HG03060 (cell line): ENCODE measurements at regions not wholly inside any gene's neighbourhood (a gene's known extent, or its start where the extent isn't known, plus 50 kb on each side); places are given as distances from the start of the nearest gene placed in this dataset.

ENCODE experiments used
- ATAC-seq: cut with Tn5 transposase; IDR thresholded peaks from one replicate; pipeline ENCODE4 v1.9.1; 2021; ENCODE audit warnings: low read depth, moderate number of reproducible peaks; ENCODE audit not compliant: unreplicated experiment

- no peak for ATAC-seq
Measured at GRCh38 chr2:56693501-56693900, 509.7 kb downstream of the CCDC85A start.

- no peak for ATAC-seq
Measured at GRCh38 chr2:56703001-56703400, 519.2 kb downstream of the CCDC85A start.

GRCh38 chr2:56705713-56706112 is 521.9 kb downstream of the CCDC85A start:
- no peak for ATAC-seq

DNA sequence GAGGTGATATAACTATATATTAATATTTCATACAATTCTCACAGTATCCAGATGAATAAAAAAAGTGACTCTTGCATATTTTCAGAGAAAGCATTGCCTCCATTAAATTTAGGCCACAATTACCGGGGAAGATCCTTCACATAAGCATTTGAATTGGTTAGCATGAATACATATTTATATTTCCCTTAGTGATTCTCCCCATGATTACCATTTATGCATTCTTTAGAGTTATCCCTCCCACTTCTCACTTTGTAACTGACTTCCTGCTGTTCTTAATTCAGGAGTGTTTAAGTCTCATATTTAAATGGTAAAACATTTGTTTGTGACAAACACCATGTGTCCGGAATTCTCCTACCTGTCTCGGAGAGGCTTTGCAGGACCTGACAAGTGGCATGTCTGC is 523.4 kb downstream of the CCDC85A start:
- no peak for ATAC-seq

DNA sequence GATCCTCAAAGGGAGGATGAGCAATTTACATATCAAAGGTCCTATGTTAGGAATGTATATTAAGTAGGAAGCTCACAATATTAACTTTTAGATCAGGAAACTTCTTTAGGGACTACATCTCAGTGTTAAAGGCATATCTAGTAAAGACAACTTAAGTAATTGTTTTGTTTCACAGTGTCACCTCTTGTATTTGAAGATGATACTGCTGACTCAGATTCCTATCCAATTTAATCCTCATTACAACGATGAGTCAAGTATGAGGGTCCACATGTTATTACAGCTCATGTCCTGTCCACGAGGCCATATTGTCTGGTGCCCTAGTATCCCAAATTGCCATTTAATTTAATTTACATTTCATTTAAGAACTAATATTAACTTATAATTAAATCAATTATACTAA is 523.9 kb downstream of the CCDC85A start:
- no peak for ATAC-seq

DNA sequence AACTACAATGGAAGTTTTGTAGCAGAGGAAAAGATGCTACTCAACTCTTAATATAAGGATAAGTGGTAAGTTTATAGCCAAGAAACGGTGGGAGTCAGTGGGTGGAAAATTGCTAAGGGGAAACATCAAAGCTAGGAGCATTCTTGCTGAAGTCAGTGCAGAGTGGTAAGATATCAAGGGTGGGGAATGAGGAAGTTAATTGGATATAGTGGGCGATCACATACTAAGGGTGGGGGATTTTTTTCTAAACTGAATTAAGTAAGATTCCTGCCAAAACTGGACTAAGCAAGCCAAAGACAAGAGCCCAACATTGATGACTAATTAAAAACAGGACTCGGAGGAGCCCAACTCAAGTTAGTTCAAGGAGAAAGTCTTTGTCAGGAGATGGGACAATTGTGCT is 525.4 kb downstream of the CCDC85A start:
- no peak for ATAC-seq

GRCh38 chr2:56713161-56713676 is 529.4 kb downstream of the CCDC85A start:
- no peak for ATAC-seq

DNA sequence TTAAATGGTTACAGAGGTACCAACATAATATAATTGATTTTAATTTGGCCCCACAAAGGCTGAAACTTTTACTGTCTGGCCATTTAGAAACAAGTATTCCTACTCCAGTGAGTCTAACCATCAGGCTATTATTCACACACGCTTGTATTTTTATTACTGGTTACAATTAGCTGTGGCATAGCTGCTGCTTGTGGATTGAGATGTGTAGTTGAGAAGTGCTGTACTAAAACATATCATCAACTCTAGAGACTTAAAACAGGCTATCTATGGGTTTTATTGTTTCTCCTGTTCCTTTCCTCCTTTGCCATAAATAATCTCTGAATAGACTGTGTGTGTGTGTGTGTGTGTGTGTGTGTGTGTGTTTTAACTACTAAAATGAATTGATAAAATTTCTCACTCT is 530.2 kb downstream of the CCDC85A start:
- ATAC-seq, result no peak

GRCh38 chr2:56714400-56714799 is 530.6 kb downstream of the CCDC85A start:
- ATAC-seq, result no peak

DNA sequence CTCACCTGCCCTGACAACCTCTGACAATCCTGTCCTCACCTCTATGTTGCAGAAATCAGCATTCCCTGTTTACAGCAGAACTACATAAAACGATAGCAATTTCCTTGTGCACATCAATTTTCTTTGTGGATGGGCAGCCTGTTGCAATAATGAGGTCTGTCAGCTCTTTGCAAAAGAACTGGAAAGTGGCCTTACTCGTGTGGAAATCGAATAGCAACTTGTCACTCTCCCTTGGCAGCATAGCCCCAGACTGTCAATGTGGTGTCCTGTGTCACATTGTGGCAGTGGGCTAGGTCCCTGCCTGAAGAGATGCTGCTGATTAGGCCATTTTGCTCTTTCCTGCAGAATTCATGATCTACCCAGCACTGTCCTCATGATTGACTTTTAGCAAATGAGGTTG is 531.9 kb downstream of the CCDC85A start:
- ATAC-seq, result no peak

DNA sequence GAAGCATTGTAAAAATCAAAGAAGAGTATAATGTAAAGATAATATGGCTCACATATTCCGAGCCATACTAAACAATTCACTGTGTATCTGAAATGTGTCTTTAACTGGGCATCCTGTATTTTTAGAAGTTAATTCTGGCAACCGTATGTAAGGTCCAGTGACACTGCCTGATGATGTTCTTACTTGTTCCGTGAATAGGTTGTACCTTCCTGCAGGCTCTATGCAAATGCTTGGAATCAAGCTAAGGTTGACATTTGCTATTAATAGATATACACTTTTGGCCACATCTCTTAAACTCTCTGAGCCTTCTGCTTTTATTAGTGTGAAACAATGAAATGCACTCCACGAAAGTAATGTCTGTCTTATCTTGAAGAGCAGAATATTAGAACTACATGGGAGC is 534.6 kb downstream of the CCDC85A start:
- no peak for ATAC-seq

GRCh38 chr2:56729212-56729611 is 545.4 kb downstream of the CCDC85A start:
- no peak for ATAC-seq

GRCh38 chr2:56732946-56733345 is 549.2 kb downstream of the CCDC85A start:
- no peak for ATAC-seq

- no peak for ATAC-seq
Measured at GRCh38 chr2:56739413-56739812, 555.6 kb downstream of the CCDC85A start.

- no peak for ATAC-seq
Measured at GRCh38 chr2:56741601-56742102, 557.9 kb downstream of the CCDC85A start.

DNA sequence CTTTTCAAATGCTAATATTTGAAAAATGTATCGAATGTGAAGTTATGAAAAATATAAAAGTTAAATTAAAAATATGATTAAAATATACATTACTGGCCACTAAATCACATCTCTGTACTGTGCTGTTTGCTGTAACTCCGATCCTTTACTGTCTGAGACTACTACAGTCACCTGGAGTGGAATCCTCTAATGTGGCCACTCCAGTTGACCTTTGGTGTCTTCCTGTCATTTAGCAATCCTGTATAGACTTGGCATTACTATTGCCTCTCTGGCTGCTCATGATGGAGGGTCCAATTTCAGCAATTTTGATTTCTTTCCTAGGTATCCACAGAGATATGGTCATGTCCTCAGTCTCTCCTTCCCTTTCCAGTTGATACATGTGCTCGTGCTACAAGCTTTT is 560.0 kb downstream of the CCDC85A start:
- no peak for ATAC-seq

DNA sequence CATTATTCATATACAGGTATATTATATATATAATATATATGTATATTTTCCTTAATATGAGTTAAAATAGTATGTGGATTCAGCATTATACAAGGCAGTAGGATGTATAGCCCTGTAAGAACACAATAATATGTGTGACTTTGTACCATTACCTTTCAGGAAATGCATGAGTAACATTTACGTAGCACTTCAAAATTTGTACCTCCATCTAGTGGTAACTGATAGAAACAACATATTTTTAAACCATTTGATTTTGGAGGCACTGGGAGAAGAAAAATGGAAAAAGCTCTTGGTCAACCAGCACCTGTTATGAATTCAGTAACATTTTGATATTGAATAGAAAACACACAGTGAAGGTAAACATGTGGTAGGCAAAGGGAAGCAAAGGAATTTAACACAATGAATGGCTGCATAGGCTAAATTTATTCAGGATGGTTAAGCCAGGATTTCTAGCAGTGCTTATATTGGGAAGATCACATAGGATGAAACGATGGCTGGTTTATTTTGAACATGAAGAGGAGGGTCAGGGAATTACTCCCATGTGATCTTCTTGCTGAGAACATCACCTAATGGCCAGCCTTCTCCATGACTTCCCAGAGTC is 565.5 kb downstream of the CCDC85A start:
- ATAC-seq, result no peak

DNA sequence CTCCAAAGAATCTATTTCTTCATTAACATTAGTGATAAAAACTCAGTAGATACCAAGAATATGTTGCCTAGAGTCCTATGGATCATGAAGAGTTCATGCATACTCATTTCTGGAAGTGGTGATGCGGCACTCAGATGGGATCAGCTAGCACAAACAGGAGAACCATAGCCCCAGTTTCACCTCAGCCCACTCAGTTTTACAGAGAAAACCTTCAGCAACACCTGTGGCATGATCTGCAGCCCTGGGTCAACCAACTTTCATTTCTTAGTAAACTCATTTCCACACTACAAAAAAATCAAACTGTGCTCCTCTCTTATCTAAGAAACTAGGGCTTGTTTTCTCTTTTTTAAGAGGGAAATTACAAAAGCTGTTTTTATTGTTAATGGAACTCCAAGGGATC is 569.4 kb downstream of the CCDC85A start:
- ATAC-seq, result no peak

DNA sequence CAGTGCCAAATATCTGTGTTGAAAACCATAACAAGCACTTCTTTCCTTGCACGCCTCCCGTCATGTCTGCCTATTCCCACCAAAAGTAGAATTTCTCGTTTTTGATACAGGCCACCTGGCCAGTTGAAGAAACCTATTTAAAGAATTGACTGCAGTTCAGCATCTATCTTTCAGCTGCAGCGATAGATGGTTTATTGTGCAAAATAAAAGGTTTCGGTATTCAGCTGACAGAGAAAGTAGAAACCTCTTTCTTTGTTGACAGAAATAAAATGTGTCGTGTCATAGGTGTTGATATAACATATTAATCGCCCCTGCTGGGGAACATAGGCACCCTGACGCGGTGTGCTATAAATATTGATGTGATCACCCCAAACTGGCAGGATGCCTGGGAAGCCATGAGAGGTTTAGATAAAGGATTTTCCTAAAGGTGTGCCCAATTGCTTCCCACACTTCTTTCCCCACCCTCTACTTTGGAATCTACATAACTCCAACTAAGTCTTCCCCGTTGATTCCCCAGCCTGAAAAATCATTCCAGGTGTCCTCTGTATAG is 570.4 kb downstream of the CCDC85A start:
- no peak for ATAC-seq

GRCh38 chr2:56754627-56755026 is 570.8 kb downstream of the CCDC85A start:
- no peak for ATAC-seq

- ATAC-seq, result no peak
Measured at GRCh38 chr2:56757884-56758545, 574.2 kb downstream of the CCDC85A start.

- ATAC-seq, result no peak
Measured at GRCh38 chr2:56763683-56764082, 579.9 kb downstream of the CCDC85A start.
